ENCODE measurements at regions not wholly inside any gene's neighbourhood (a gene's known extent, or its start where the extent isn't known, plus 50 kb on each side); places are given as distances from the start of the nearest gene placed in this dataset.
"Not testable (repeated sequence)": the region's sequence is repeated elsewhere in the genome, so short reads cannot be mapped to it uniquely, and the experiment has no call there.

DNA sequence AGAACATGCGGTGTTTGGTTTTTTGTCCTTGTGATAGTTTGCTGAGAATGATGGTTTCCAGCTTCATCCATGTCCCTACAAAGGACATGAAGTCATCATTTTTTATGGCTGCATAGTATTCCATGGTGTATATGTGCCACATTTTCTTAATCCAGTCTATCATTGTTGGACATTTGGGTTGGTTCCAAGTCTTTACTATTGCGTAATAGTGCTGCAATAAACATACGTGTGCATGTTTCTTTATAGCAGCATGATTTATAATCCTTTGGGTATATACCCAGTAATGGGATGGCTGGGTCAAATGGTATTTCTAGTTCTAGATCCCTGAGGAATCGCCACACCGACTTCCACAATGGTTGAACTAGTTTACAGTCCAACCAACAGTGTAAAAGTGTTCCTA, 471.6 kb upstream of the MEIS1 start:
- not testable (repeated sequence) for TF ChIP-seq CTCF, POLR2A (IDR thresholded peaks at IDR 0.05)
